SIG-M5 treated with dmso at 0.1 percent for 504 hours (cell line): ENCODE measurements at regions not wholly inside any gene's neighbourhood (a gene's known extent, or its start where the extent isn't known, plus 50 kb on each side); places are given as distances from the start of the nearest gene placed in this dataset.

Source experiments
- DNase-seq: peaks from one replicate; lab custom pipeline; 2025; ENCODE audit not compliant: unreplicated experiment; lab: John Stamatoyannopoulos, UW

- DNase-seq, result no peak
Observed at GRCh38 chr3:18648159-18648558, 223.0 kb upstream of the SATB1 start.

DNA sequence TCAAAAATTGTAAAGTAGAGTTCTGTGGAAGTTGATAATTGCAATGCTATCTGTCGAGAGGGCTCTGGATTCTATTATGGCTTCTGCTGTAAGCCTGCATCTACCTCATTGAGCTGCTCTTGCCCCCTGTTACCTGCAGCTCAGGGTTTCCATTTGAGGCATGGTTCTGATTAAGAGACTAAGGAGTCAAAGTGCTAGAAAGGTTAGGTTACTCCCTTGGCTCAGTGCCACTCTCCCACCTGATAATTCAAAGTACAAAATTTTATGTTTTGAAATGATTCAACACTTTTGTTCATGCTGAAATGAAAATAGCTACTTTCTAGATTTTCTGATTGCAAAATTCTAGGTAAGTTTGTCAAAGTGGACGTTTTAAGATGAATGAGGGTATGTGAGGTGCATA, 220.5 kb upstream of the SATB1 start:
- DNase-seq, result no peak

GRCh38 chr3:18643281-18643680, 218.1 kb upstream of the SATB1 start:
- DNase-seq, result no peak

GRCh38 chr3:18641916-18642315, 216.8 kb upstream of the SATB1 start:
- no peak for DNase-seq

- DNase-seq, result no peak
Observed at GRCh38 chr3:18635215-18635614, 210.1 kb upstream of the SATB1 start.

- no peak for DNase-seq
Observed at GRCh38 chr3:18634461-18634860, 209.3 kb upstream of the SATB1 start.

DNA sequence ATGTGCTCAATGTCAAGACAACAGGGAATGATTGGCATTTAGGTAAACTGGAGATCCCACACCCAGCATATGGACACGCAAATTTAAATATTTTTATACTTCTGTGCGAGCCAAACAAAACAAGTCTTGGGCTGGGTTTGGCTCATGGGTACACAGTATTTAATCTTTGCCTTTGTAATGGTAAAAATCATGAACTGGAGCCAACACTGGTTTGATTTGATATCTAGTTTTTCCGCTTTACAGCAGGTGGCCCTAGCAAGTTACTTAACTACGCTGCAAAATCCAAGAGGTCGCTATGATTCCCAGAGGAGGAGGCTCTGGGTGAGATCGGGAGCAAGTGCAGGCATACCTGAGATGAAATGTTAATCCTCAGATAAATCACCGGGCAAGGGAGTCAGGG, 207.9 kb upstream of the SATB1 start:
- DNase-seq, result no peak

DNA sequence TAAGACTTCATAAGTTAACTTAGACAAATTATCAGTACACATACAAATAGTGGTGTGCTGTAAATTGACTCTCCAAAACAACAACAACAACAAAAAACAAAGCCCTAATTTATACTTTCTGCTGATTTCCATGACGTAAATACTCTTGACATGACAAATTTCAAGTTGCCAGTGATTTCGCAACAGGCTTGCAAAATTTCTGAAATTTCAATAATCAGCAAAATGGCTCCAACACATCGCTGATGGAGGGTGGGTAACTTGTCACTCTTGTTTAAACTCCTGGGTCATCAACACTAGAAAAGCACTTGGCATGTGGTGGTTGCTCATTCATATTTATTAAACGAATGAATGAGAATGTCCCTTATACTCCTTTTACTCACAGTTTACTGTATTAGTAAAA, 205.2 kb upstream of the SATB1 start:
- no peak for DNase-seq

DNA sequence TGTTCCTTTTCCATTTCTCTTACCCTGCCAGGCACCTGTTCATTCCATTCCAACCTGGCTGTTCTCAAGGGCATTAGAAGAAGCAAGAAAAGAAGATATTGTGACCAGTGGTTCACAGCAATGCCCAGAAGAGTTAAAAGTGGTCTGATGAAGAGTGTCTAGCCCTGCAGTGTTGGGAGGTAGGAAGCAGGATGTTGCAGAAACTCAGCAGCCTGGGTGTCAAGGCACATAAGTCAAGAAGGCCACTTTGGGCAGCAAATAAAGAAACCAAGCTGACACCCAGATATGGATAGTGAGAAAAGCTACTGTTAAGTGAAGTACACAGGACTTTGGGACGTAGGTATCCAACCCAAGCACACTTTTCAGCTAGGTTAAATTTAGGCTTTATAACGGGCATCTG, 199.9 kb upstream of the SATB1 start:
- no peak for DNase-seq

GRCh38 chr3:18623220-18623619, 198.1 kb upstream of the SATB1 start:
- no peak for DNase-seq

GRCh38 chr3:18618723-18619122, 193.6 kb upstream of the SATB1 start:
- DNase-seq, result no peak

GRCh38 chr3:18611991-18612390, 186.9 kb upstream of the SATB1 start:
- no peak for DNase-seq

DNA sequence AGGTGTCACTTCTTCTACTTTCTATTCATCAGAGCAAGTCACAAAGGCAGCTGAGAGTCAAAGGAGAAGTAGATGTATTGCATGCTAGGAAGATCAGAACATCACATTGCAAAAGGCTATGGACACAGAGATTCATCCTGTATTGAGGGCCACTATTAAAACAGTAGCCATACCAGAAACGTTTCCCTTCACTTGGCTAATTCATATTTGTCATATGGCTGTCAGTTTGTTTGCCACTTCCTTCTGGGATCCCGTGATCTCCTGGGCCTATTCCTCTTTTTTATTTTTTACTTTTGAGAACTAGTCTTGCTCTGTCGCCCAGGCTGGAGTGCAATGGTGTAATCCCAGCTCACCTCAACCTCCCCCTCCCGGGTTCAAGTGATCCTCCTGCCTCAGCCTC, 184.0 kb upstream of the SATB1 start:
- DNase-seq, result no peak

GRCh38 chr3:18597919-18598318, 172.8 kb upstream of the SATB1 start:
- DNase-seq, result no peak

DNA sequence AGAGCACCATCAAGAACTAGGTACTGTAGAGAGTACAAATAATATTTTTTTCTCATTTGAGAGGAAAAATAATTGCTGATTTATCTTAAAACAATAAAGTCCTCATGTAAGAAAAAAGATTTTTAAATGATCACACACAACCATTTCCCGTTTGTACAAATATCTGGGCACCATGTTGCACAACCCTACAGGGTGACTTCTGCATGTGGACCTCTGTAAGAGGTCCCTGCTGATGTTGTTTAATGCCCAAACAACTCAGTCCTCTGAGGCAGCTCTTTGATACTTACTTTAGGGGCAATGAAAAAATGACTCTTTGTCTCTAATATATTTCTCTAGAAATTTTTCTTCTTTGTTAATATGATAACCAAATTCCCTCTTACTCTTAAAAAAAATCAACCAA, 168.1 kb upstream of the SATB1 start:
- no peak for DNase-seq

DNA sequence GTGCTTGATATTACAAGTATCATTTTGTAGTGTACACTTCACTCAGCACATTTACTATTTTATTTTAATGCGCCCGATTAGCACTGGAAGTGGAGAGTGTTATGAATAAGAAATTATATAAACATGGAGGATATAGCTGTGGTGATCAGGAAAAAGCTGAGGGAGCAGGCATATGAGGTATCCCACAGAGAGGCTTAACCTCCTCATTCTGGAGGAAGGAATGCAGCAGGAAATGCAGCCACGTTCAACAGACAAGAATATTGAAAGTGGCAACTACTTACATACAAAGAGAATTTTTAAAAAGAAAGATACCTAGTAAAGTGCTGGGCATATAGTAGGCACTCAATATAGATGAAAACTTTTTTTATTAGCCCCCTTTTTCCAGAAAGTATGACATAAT, 166.0 kb upstream of the SATB1 start:
- DNase-seq, result no peak

- no peak for DNase-seq
Observed at GRCh38 chr3:18586076-18586475, 160.9 kb upstream of the SATB1 start.

DNA sequence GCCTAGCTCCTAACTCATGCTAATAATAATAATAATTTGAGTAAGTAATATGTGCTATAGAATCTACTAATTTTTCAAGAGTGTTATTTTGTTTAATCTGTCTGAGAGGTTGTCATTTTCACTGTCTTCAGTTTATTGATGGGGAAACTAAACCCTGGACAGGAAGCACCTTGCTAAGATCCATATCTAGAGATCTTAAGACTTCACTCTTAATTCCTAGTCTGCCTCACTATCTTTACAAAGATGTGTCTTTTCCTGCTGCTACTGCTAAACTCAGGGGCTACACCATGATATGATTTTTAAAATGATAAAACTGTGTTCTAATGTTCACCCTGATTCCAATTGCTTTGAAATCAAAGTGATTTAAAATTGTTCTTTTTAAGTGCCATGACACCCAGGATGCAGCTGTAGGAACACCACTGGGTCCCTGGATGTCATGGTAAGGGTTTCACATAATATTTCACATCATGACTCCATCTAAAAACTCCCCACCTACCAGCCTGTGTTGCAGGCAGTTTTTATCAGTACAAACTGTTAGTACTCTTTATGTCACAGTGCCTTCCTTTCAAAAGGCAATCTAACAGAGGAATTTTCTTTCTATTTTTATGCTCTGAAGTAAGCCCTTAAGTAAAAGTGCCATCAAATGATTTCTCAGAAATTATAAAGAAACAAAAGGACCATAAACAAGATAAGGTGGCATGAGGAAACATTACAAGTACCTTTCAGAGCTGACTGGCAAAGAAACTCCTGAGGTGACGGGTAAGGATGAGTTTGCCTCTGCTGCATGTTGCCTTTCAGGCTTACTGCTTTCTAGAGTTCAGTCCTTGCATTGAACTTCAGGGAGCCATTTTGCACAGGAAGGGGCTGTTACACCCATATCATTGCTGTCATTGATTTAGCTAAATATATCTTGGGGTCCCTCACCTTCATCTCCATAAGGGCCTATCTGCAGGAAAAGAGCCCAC, 160.1 kb upstream of the SATB1 start:
- no peak for DNase-seq

DNA sequence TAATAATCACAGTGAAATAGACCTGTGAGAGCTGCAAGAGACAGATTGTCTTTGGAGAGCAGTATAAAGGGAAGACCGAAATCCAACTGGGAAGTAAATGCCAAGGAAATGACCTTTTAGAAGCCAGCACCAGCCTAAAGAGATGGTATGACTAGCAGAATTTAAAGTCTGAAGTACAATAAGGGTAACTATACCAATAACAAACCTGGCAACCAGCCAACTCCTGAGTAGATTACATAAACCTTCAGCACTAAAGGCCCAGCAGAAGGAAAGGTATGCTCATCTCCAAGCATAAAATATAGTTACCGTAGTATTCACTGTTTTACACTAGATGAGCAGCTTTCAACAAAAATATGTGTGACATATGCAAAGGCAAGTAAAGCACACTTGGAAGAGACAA, 155.1 kb upstream of the SATB1 start:
- DNase-seq, result no peak

DNA sequence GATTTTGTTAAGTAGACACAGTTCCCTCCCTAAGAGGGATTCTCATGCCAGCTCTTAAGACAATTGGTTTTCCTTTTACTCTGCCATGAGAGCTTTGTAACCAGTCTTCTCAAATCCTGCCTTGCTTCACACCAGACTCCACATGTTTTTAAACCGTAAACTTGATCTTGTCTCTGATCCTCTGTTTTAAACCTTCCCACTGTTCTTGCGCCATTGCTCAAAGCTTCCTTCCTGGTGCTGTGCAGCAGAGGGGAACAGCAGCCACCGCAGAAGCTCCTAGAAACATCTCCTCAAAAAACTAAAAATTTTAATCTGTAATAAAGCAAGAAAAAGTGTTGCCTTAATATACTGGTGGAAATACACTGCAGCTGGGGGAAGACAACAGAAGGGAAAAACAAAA, 154.5 kb upstream of the SATB1 start:
- DNase-seq, result no peak

GRCh38 chr3:18575573-18575972, 150.4 kb upstream of the SATB1 start:
- no peak for DNase-seq

GRCh38 chr3:18572809-18573208, 147.7 kb upstream of the SATB1 start:
- DNase-seq, result no peak

GRCh38 chr3:18567293-18567692, 142.2 kb upstream of the SATB1 start:
- DNase-seq, result no peak
